MCF 10A (cell line): ENCODE measurements at regions not wholly inside any gene's neighbourhood (a gene's known extent, or its start where the extent isn't known, plus 50 kb on each side); places are given as distances from the start of the nearest gene placed in this dataset.
A peak's percentile ranks its signal among the peaks of the same experiment; 100 is the strongest.
"Not testable (repeated sequence)": the region's sequence is repeated elsewhere in the genome, so short reads cannot be mapped to it uniquely, and the experiment has no call there.

Source experiments
- BruUV-seq: library from RNA; stranded (reverse); fragments of 400-500 nt; replicated peaks from 2 replicates; lab custom pipeline; 2021; lab: Mats Ljungman, UMichigan
- CTCF ChIA-PET: fragments of 300-600 bp; sonication (Branson Sonifier 250); formaldehyde crosslinking; extraction: SDS; loops from one replicate; lab custom pipeline; 2021; ENCODE audit warnings: antibody characterized with exemption, inconsistent platforms; lab: Yijun Ruan, JAX
- POLR2A ChIA-PET: fragments of 300-600, 350-650 bp; sonication (Branson Sonifier 250); formaldehyde crosslinking; extraction: SDS; loops from one replicate; lab custom pipeline; 2020; ENCODE audit warnings: antibody characterized with exemption, inconsistent platforms; lab: Yijun Ruan, JAX
- DNase-seq: peaks from one replicate; pipeline ENCODE4 v3.0.0-alpha.2; 2018; ENCODE audit not compliant: unreplicated experiment
- H3K27ac Mint-ChIP-seq: one replicate; pipeline ENCODE4 v1.8.0; 2022; ENCODE audit warnings: mild to moderate bottlenecking, low read depth, mixed read lengths; ENCODE audit not compliant: unreplicated experiment
- H3K27me3 Mint-ChIP-seq: one replicate; pipeline ENCODE4 v1.8.0; 2022; ENCODE audit warnings: mixed read lengths; ENCODE audit not compliant: insufficient read depth, unreplicated experiment
- H3K36me3 Mint-ChIP-seq: one replicate; pipeline ENCODE4 v1.8.0; 2022; ENCODE audit warnings: mild to moderate bottlenecking, moderate library complexity, mixed read lengths; ENCODE audit not compliant: insufficient read depth, unreplicated experiment
- H3K4me1 Mint-ChIP-seq: one replicate; pipeline ENCODE4 v1.8.0; 2022; ENCODE audit warnings: mixed read lengths; ENCODE audit not compliant: insufficient read depth, unreplicated experiment
- H3K4me3 Mint-ChIP-seq: one replicate; pipeline ENCODE4 v1.8.0; 2022; ENCODE audit warnings: mild to moderate bottlenecking, moderate library complexity, mixed read lengths; ENCODE audit not compliant: unreplicated experiment
- H3K9me3 Mint-ChIP-seq: one replicate; pipeline ENCODE4 v1.8.0; 2022; ENCODE audit warnings: mixed read lengths; ENCODE audit not compliant: unreplicated experiment
- intact Hi-C: fragments of 100-400 bp; cut with micrococcal nuclease; formaldehyde crosslinking; loops from 2 replicates; pipeline ENCODE4 v1.14.1; 2022

GRCh38 chr20:30660982-30661381 lies 596.5 kb upstream of the DEFB115 start:
- BruUV-seq, H3K27ac Mint-ChIP-seq, H3K4me3 Mint-ChIP-seq, H3K4me1 Mint-ChIP-seq, DNase-seq, H3K36me3 Mint-ChIP-seq, H3K27me3 Mint-ChIP-seq, intact Hi-C loops, POLR2A ChIA-PET, CTCF ChIA-PET: not testable (repeated sequence)
- H3K9me3 Mint-ChIP-seq: peaks cover 15% of the 10 kb centered on the region

GRCh38 chr20:30668418-30668817 lies 589.0 kb upstream of the DEFB115 start:
- not testable (repeated sequence) for H3K27ac Mint-ChIP-seq

GRCh38 chr20:30669330-30670029 lies 588.0 kb upstream of the DEFB115 start:
- CTCF ChIA-PET, H3K27me3 Mint-ChIP-seq, H3K9me3 Mint-ChIP-seq, H3K27ac Mint-ChIP-seq, BruUV-seq, H3K4me3 Mint-ChIP-seq, POLR2A ChIA-PET, DNase-seq, H3K36me3 Mint-ChIP-seq, H3K4me1 Mint-ChIP-seq, intact Hi-C loops: not testable (repeated sequence)

More at GRCh38 chr20:30668418-30668817, 589.0 kb upstream of the DEFB115 start:
- H3K4me1 Mint-ChIP-seq, POLR2A ChIA-PET, H3K27me3 Mint-ChIP-seq, H3K36me3 Mint-ChIP-seq, CTCF ChIA-PET, H3K4me3 Mint-ChIP-seq, DNase-seq, H3K9me3 Mint-ChIP-seq, intact Hi-C loops, BruUV-seq: not testable (repeated sequence)

- CTCF ChIA-PET, DNase-seq: not testable (repeated sequence)
Measured at GRCh38 chr20:30671120-30671519, 586.3 kb upstream of the DEFB115 start.

GRCh38 chr20:30675988-30676564 lies 581.4 kb upstream of the DEFB115 start:
- intact Hi-C loops, H3K36me3 Mint-ChIP-seq, CTCF ChIA-PET, DNase-seq, H3K27me3 Mint-ChIP-seq, POLR2A ChIA-PET, H3K4me1 Mint-ChIP-seq, BruUV-seq, H3K4me3 Mint-ChIP-seq, H3K9me3 Mint-ChIP-seq, H3K27ac Mint-ChIP-seq: not testable (repeated sequence)

More at GRCh38 chr20:30671120-30671519, 586.3 kb upstream of the DEFB115 start:
- BruUV-seq, H3K4me3 Mint-ChIP-seq, H3K27ac Mint-ChIP-seq, intact Hi-C loops, H3K36me3 Mint-ChIP-seq, H3K9me3 Mint-ChIP-seq, H3K27me3 Mint-ChIP-seq, H3K4me1 Mint-ChIP-seq, POLR2A ChIA-PET: not testable (repeated sequence)

GRCh38 chr20:30682236-30682635 lies 575.2 kb upstream of the DEFB115 start:
- H3K27ac Mint-ChIP-seq, CTCF ChIA-PET, H3K4me3 Mint-ChIP-seq, DNase-seq, H3K36me3 Mint-ChIP-seq, POLR2A ChIA-PET, intact Hi-C loops, BruUV-seq, H3K27me3 Mint-ChIP-seq, H3K4me1 Mint-ChIP-seq, H3K9me3 Mint-ChIP-seq: not testable (repeated sequence)

- BruUV-seq, H3K27ac Mint-ChIP-seq, POLR2A ChIA-PET, intact Hi-C loops, H3K9me3 Mint-ChIP-seq, H3K4me1 Mint-ChIP-seq, DNase-seq, H3K27me3 Mint-ChIP-seq, H3K36me3 Mint-ChIP-seq, H3K4me3 Mint-ChIP-seq: not testable (repeated sequence)
- CTCF ChIA-PET: interaction anchor here (1.0 kb wide), 1 partner anchor 10 kb away, joined by 3 read pairs; no protein-coding TSS in a partner anchor
Measured at GRCh38 chr20:30712861-30713260, 544.6 kb upstream of the DEFB115 start.

- BruUV-seq: not testable (repeated sequence)
Measured at GRCh38 chr20:30719415-30720199, 537.9 kb upstream of the DEFB115 start.

GRCh38 chr20:30723511-30723910 lies 534.0 kb upstream of the DEFB115 start:
- DNase-seq: peak; percentile 0
- BruUV-seq: TSS peak; percentile 34

More at GRCh38 chr20:30719415-30720199, 537.9 kb upstream of the DEFB115 start:
- H3K27ac Mint-ChIP-seq, H3K27me3 Mint-ChIP-seq, CTCF ChIA-PET, H3K4me3 Mint-ChIP-seq, H3K9me3 Mint-ChIP-seq, H3K4me1 Mint-ChIP-seq, DNase-seq, H3K36me3 Mint-ChIP-seq, POLR2A ChIA-PET, intact Hi-C loops: not testable (repeated sequence)

More at GRCh38 chr20:30723511-30723910, 534.0 kb upstream of the DEFB115 start:
- H3K9me3 Mint-ChIP-seq, intact Hi-C loops, H3K36me3 Mint-ChIP-seq, H3K4me1 Mint-ChIP-seq, H3K27me3 Mint-ChIP-seq: not testable (repeated sequence)
- peak overlapping the region; percentile 92 for H3K27ac Mint-ChIP-seq
- ChIA-PET CTCF (interaction anchor here (1.0 to 1.3 kb wide), 2 partner anchors 9 to 11 kb away, joined by 3 to 4 read pairs; no protein-coding TSS in a partner anchor), POLR2A (interaction anchor here (0.8 to 1.0 kb wide), 2 partner anchors 10 to 346 kb away, joined by 3 read pairs; no protein-coding TSS in a partner anchor)
- peak overlapping the region; percentile 75 for H3K4me3 Mint-ChIP-seq
